ENCODE measurements at regions not wholly inside any gene's neighbourhood (a gene's known extent, or its start where the extent isn't known, plus 50 kb on each side); places are given as distances from the start of the nearest gene placed in this dataset.

- DNase-seq (ENCODE audit: low read depth in 2 of 2), result no peak
Measured at GRCh38 chr14:98694541-98694940, 577.5 kb downstream of the BCL11B start.

DNA sequence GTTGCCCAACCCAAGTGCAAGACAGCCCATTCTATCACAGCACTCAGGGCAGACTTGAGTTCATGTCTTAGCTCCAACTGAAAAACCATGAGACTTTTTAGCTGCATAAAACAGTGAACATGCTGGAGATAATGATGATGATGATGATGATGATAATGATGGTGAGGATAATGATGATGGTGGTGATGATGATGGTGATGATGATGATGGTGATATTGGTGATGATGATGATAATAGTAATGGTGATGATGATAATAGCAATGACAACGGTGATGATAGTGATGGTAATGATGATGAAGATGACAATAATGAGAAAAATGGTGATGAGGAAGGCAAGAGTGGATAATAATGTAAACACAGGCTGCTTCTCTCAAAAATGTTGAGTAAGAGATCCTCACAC lies 576.2 kb downstream of the BCL11B start:
- DNase-seq (ENCODE audit: low read depth in 2 of 2), result no peak

DNA sequence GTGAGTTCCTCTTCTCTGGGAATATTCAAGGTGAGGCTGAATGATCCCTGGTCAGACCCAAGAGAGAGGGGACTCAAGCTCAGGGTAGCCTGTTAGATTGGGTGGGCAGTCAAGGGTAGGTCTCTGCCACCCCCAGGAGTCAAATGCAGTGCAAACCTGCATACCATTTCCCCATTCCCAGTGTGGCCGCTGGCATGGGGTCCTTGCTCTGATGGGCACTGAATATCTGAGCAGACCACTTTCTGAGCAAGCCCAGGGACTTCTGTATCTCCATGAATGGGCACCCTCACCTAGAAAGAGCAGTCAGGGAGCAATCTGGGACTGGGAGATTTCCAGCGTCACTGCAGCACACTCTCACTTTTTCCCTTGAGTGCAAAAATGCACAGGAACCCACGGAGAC lies 573.7 kb downstream of the BCL11B start:
- DNase-seq (ENCODE audit: low read depth in 2 of 2), result no peak

GRCh38 chr14:98700748-98701147 lies 571.2 kb downstream of the BCL11B start:
- DNase-seq (ENCODE audit: low read depth in 2 of 2), result no peak

DNA sequence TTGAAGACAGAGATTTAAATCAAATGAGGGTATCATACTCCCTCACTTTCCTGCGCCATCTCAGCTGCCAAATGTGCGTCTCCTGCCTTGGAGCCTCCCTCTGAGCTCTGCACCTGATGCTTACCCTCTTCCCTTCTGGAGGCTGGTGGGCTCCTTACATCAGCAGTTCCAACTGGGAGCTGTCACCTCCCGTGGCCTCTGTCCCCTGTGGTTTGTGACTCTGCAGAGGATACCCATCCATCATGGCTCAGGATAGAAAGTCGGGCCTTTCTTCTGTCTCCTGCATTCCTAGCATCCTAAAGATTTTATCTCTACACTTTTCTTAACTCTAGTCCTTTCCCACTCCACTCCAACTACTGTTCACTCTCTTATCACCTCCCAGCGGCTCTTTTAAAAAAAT lies 570.6 kb downstream of the BCL11B start:
- no peak for DNase-seq (ENCODE audit: low read depth in 2 of 2)

DNA sequence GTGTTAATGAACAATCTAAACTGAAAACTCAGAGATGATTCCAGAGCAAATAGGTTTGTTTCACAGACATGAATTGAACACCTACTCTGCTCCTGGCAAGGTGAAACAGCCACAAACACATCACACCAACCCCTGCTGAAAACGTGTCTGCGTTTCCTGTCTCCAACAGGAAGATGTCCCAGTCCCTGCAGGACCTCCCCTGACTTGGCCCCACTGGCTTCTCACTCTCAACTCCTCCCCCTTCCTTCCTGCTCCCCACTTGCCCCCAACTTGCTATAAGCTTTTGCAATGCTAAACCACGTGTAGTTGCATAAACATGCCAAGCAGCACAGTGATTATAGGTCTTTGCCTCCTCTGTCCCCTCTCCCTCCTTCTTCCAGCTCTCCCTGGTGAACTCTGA lies 567.6 kb downstream of the BCL11B start:
- DNase-seq (ENCODE audit: low read depth in 2 of 2), result peak in 1 of 2 donors; percentile 3

DNA sequence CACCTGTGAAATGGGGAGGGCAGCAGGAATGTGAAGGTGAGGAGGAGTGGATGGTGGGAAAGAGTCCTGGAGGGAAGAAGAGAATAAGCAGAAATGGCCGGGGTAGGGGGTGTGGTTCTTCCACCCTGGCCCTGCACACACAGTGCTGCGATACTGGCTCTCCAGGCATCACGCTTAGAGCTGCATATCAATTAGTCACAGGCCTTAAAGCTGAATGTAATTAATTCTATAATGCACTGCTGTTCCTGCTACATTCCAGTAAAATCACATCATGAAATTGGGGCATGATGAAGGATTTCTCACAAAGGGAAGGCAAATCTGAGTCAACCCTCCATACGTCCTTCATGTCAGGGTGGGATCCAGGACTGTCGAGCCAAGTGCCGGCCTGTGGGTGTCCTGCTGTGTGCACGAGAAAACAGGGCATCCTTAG lies 566.1 kb downstream of the BCL11B start:
- DNase-seq (ENCODE audit: low read depth in 2 of 2), result no peak

DNA sequence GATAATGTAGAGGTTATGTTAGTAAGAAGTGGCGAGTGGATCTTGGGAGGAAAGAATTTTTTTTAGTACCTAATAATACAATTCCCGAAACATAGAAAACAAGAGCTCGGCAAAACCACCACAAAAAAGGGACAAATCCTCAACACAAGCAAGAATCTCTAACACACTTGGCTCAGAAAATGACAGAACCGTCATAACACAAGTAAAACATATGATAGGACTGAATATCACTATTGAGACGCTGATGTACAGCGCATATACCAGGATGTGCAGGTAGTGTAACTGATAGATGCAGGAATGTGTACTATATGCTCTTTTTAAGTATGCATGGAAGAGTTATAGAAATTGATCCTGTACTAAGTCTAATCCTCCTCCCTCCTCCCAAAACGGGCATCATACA lies 564.5 kb downstream of the BCL11B start:
- DNase-seq (ENCODE audit: low read depth in 2 of 2), result no peak

GRCh38 chr14:98708555-98708954 lies 563.4 kb downstream of the BCL11B start:
- no peak for DNase-seq (ENCODE audit: low read depth in 2 of 2)

DNA sequence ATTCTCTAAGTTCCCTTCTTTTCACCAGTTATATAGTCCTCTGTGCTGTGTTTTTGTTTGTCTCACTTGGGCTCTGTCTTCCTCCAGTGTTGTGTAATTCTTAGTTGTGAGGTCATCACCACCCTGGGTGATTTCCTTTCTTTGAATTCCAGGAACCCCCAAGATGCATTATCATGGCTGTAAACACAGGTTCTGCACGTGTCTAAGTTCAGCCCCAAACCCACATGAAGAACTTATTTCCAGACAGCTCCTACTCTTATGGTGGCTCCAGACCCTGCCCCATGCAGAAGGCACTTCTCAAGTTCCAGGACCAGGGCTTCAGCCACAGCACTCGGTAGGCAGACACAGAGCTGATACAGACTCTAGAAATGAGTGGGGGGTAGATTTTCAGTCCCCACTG lies 560.5 kb downstream of the BCL11B start:
- no peak for DNase-seq (ENCODE audit: low read depth in 2 of 2)

- DNase-seq (ENCODE audit: low read depth in 2 of 2), result no peak
Measured at GRCh38 chr14:98714626-98715425, 557.2 kb downstream of the BCL11B start.

- no peak for DNase-seq (ENCODE audit: low read depth in 2 of 2)
Measured at GRCh38 chr14:98716133-98716532, 555.9 kb downstream of the BCL11B start.

GRCh38 chr14:98721061-98721460 lies 550.9 kb downstream of the BCL11B start:
- DNase-seq (ENCODE audit: low read depth in 2 of 2), result no peak

GRCh38 chr14:98724734-98725133 lies 547.3 kb downstream of the BCL11B start:
- no peak for DNase-seq (ENCODE audit: low read depth in 2 of 2)

- no peak for DNase-seq (ENCODE audit: low read depth in 2 of 2)
Measured at GRCh38 chr14:98725191-98725590, 546.8 kb downstream of the BCL11B start.

DNA sequence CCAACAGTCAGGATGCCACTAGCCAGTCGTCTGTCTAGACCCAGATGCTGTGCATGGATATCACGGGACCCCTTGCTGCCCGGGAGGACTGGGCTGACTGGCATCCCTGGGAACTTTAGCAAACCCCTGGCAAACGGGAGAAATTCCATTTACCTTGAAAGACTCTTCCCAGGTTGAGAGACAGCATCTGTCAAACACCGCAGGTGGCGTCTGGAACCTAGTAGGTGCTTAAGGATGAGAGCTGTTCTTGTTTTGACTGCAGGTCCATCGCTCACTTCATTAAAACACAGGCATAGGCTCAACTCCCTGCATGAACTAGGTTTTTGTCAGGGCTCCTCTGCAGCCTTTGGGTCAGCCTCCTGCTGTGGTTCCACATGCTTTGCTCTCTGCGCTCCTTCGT lies 546.3 kb downstream of the BCL11B start:
- DNase-seq (ENCODE audit: low read depth in 2 of 2), result no peak

GRCh38 chr14:98726585-98727405 lies 545.2 kb downstream of the BCL11B start:
- no peak for DNase-seq (ENCODE audit: low read depth in 2 of 2)

DNA sequence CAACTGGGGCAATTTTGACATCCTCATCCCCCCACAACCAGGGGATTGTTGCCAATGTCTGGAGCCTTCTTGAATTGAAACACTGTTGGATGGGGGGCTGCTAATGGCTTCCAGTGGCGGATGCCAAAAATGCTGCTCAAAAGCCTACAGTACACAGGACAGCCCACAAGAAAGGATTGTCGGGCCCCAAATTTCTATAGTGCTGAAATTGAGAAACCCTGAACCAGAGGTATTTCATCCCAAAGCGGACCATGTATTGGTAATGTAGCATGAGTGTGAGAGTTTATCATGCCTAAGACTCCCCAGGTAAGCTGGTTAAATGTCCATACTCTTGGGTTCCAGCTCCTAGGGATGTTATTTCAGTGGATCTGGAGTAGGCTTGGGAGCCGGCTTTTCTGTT lies 544.0 kb downstream of the BCL11B start:
- DNase-seq (ENCODE audit: low read depth in 2 of 2), result no peak

DNA sequence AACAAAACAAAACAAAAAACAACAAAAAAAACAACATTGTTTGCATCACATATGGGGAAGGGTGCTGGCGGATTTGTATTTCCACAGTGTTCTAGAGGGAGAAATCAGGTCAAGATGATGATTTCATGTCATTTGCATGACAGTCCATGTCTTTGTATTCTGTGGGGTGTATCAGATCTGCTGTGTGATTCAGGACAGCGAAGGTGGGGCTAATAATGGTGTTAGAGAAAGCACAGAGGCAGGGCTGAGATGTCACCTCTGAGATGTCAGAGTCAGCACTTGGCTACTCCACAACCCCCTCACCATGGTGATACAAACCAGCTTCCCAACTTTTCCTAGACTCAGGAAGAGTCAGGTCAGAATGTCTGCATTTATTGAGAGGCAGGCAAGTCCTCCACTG lies 543.2 kb downstream of the BCL11B start:
- no peak for DNase-seq (ENCODE audit: low read depth in 2 of 2)

DNA sequence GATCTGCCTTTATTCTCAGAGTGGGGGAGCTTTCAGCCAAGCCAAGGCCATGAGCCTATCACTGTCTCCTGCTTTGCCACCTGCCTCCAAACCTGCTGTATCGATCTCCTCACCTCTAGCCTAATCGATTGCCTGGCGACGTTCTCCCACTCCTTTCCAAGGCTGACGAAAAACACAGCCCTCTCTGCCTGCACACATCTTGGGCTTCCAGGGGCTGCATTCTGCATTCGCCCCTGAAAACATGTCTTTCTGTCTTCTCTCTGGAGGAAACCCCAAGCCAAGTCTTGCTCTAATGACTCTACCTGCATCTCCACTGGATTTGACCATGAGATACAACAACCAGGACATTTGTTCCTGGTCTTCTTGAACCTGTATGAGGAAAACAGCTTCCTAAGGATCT lies 540.7 kb downstream of the BCL11B start:
- DNase-seq (ENCODE audit: low read depth in 2 of 2), result no peak

DNA sequence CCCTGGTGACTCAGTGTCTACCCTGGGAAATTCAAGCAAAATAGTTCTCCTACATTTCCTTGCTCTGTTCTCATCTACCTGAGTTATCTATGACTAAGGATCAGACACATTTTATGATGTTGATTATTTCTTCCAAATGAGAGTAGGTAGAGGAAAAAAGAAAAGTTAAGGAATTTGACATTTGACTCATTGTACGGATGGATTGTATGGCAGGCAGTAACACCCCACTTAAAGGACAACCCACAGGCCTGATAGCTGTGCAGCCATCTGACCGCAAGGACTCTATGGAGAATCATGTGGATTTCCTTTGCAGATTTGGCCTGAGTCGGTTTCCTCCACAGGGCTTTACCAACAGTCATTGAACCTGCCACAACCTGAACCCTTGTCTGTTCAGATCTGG lies 540.3 kb downstream of the BCL11B start:
- no peak for DNase-seq (ENCODE audit: low read depth in 2 of 2)

DNA sequence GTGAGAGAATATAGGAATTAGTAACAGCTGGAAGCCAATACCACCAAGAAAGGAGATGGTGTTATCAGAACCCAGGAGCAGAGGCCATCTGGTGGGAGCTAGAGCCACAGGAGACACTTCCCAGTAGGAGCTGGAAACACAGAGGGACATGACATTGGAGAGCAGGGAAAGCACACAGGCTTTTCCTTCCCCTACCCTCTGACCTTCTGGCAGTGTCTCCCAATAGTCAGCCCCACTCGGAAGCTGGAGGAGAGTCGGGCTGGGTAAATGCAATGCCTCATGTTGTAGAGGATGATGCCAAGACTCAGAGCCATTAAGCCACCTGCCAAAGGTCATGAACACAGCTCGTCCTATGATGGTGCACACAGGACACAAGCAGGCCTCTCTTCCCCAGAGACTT lies 538.5 kb downstream of the BCL11B start:
- DNase-seq (ENCODE audit: low read depth in 2 of 2), result no peak

- DNase-seq (ENCODE audit: low read depth in 2 of 2), result no peak
Measured at GRCh38 chr14:98736701-98737338, 535.2 kb downstream of the BCL11B start.
